Mesendoderm (in vitro differentiated cells): ENCODE measurements at regions not wholly inside any gene's neighbourhood (a gene's known extent, or its start where the extent isn't known, plus 50 kb on each side); places are given as distances from the start of the nearest gene placed in this dataset.

Experiments
- DNase-seq: peaks from one replicate; pipeline ENCODE4 v3.0.0; 2013
- H2AK5ac ChIP-seq: 2 replicates; pipeline ENCODE4 v1.6.1; 2013; ENCODE audit warnings: low read length, inconsistent platforms
- H2BK120ac ChIP-seq: 2 replicates; pipeline ENCODE4 v1.6.1; 2013; ENCODE audit warnings: low read depth, mild to moderate bottlenecking, low read length, moderate library complexity, mixed read lengths
- H2BK15ac ChIP-seq: replicated peaks from 2 replicates; pipeline ENCODE4 v1.6.1; 2013; ENCODE audit warnings: low read depth, mild to moderate bottlenecking, moderate library complexity
- H2BK5ac ChIP-seq: 2 replicates; pipeline ENCODE4 v1.6.1; 2013; ENCODE audit warnings: low read length, inconsistent platforms
- H3K18ac ChIP-seq: 2 replicates; pipeline ENCODE4 v1.6.1; 2013; ENCODE audit warnings: mild to moderate bottlenecking, low read length, mixed read lengths
- H3K23ac ChIP-seq: one replicate; pipeline ENCODE4 v1.6.1; 2013; ENCODE audit warnings: low read length
- H3K27ac ChIP-seq: 2 replicates; pipeline ENCODE4 v1.5.1; 2013; ENCODE audit warnings: low read depth, mild to moderate bottlenecking, inconsistent platforms, low read length, moderate library complexity
- H3K27me3 ChIP-seq: 2 replicates; pipeline ENCODE4 v1.6.1; 2013; ENCODE audit warnings: low read length, control low read depth, mild to moderate bottlenecking, inconsistent platforms; ENCODE audit not compliant: insufficient read depth, poor library complexity
- H3K36me3 ChIP-seq: 2 replicates; pipeline ENCODE4 v1.6.1; 2013; ENCODE audit warnings: low read length, inconsistent platforms; ENCODE audit not compliant: control insufficient read depth, insufficient read depth
- H3K4ac ChIP-seq: one replicate; pipeline ENCODE4 v1.6.1; 2013; ENCODE audit warnings: low read depth, mild to moderate bottlenecking, low read length, moderate library complexity
- H3K4me1 ChIP-seq: 2 replicates; pipeline ENCODE4 v1.6.1; 2013; ENCODE audit warnings: low read depth, low read length, inconsistent platforms; ENCODE audit not compliant: control insufficient read depth
- H3K4me2 ChIP-seq: 2 replicates; pipeline ENCODE4 v1.6.1; 2013; ENCODE audit warnings: low read length
- H3K4me3 ChIP-seq: 2 replicates; pipeline ENCODE4 v1.5.1; 2013; ENCODE audit warnings: mild to moderate bottlenecking, low read length
- H3K56ac ChIP-seq: one replicate; pipeline ENCODE4 v1.6.1; 2013; ENCODE audit warnings: low read length
- H3K79me1 ChIP-seq: 2 replicates; pipeline ENCODE4 v1.6.1; 2013; ENCODE audit warnings: low read length, inconsistent platforms
- H3K79me2 ChIP-seq: 2 replicates; pipeline ENCODE4 v1.6.1; 2013; ENCODE audit warnings: mild to moderate bottlenecking, low read length; ENCODE audit not compliant: control insufficient read depth, insufficient read depth
- H3K9ac ChIP-seq: 2 replicates; pipeline ENCODE4 v1.6.1; 2013; ENCODE audit warnings: low read length, inconsistent platforms
- H4K5ac ChIP-seq: one replicate; pipeline ENCODE4 v1.6.1; 2013; ENCODE audit warnings: low read length
- H4K8ac ChIP-seq: one replicate; pipeline ENCODE4 v1.6.1; 2013; ENCODE audit warnings: low read depth, mild to moderate bottlenecking, control low read depth, low read length, moderate library complexity
- WGBS: extraction: QIAGEN DNeasy Blood & Tissue Kit; methylation state at CpG from one replicate; pipeline ENCODE4 v1.1.7; 2013; ENCODE audit warnings: low lambda C conversion rate, missing lambda C conversion rate; ENCODE audit not compliant: insufficient coverage; ENCODE audit errors: extremely low coverage; 5-methylcytosine and 5-hydroxymethylcytosine counted together

GRCh38 chr20:39676241-39676640 lies 714.1 kb downstream of the DHX35 start:
- Histone ChIP-seq H3K27me3 (no peaks in the 10 kb centered on the region), H3K4me3 (no peak overlapping the region), H3K23ac (no peak overlapping the region), H2BK120ac (no peak overlapping the region), H3K56ac (no peak overlapping the region), H2AK5ac (no peak overlapping the region), H3K79me1 (no peaks in the 10 kb centered on the region), H3K79me2 (no peaks in the 10 kb centered on the region), H2BK5ac (no peak overlapping the region), H4K5ac (no peak overlapping the region), H3K4me2 (no peak overlapping the region), H3K36me3 (no peaks in the 10 kb centered on the region), H3K9ac (no peak overlapping the region), H3K18ac (no peak overlapping the region), H2BK15ac (no peak overlapping the region), H3K4me1 (no peaks in the 10 kb centered on the region), H4K8ac (no peak overlapping the region), H3K4ac (no peak overlapping the region), H3K27ac (no peak overlapping the region)
- WGBS = no CpG with 5 or more reads among the region's 6 CpGs
- DNase-seq = no peak

DNA sequence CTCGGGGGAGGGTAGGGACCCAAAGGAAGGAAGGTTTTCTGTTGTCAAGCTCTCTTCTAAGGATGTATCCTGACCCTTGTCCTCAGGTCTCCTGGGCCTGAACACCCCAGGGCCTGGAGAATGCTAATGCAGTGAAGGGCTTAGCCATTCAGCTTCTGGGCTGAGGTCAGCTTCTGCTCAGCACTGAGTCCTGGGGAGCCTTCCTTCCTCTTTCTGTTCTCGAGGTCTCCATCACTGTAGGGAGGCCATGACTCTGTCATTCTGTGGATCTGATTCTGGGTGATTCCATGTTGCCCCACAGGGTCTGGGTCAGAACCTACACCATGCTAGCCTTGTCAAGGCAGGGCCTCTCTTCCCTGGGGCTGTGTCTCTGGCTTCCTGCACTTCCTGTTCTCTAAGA lies 712.7 kb downstream of the DHX35 start:
- no peak for DNase-seq
- no peaks in the 10 kb centered on the region for H3K79me2 ChIP-seq
- H3K9ac ChIP-seq = no peak overlapping the region
- H3K79me1 ChIP-seq = no peaks in the 10 kb centered on the region
- H2BK15ac ChIP-seq = no peak overlapping the region
- no peak overlapping the region for H3K23ac ChIP-seq
- H3K4me3 ChIP-seq = no peak overlapping the region
- H3K4me2 ChIP-seq = no peak overlapping the region
- WGBS = no CpG with 5 or more reads among the region's 2 CpGs
- H4K8ac ChIP-seq = no peak overlapping the region
- no peaks in the 10 kb centered on the region for H3K36me3 ChIP-seq
- H3K4ac ChIP-seq = no peak overlapping the region
- no peak overlapping the region for H3K27ac ChIP-seq
- H4K5ac ChIP-seq = no peak overlapping the region
- H3K4me1 ChIP-seq = no peaks in the 10 kb centered on the region
- no peak overlapping the region for H2AK5ac ChIP-seq
- no peak overlapping the region for H3K56ac ChIP-seq
- H2BK5ac ChIP-seq = no peak overlapping the region
- no peaks in the 10 kb centered on the region for H3K27me3 ChIP-seq
- no peak overlapping the region for H2BK120ac ChIP-seq
- no peak overlapping the region for H3K18ac ChIP-seq

- Histone ChIP-seq H3K36me3 (no peaks in the 10 kb centered on the region), H3K23ac (no peak overlapping the region), H3K79me1 (no peaks in the 10 kb centered on the region), H2BK5ac (no peak overlapping the region), H3K4me2 (no peak overlapping the region), H3K18ac (no peak overlapping the region), H4K8ac (no peak overlapping the region), H2BK15ac (no peak overlapping the region), H3K4me3 (no peak overlapping the region), H3K4ac (no peak overlapping the region), H2BK120ac (no peak overlapping the region), H3K9ac (no peak overlapping the region), H3K4me1 (no peaks in the 10 kb centered on the region), H3K56ac (no peak overlapping the region), H3K27ac (no peak overlapping the region), H4K5ac (no peak overlapping the region), H3K27me3 (no peaks in the 10 kb centered on the region), H2AK5ac (no peak overlapping the region), H3K79me2 (no peaks in the 10 kb centered on the region)
- no peak for DNase-seq
- no CpG with 5 or more reads among the region's 2 CpGs for WGBS
Observed at GRCh38 chr20:39670988-39671387, 708.8 kb downstream of the DHX35 start.

DNA sequence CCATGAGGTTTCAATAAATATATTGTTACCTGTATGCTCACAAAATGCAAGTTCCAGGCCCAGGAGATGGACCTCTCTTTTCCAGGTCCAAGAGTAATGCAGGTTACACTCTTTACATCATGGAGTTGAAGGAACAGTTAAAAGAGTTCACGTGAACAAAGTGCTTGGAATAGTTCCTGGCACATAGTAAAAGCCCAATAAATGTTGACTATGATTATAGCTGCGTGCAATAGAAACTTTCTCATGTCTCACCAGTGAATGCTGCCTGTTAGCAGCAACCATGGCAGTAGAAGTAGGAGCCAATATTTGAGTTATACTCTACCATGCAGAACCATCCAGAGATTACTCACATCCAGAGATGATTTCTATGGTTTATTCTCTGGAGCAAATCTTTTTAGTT lies 707.5 kb downstream of the DHX35 start:
- H2BK120ac ChIP-seq = no peak overlapping the region
- no peaks in the 10 kb centered on the region for H3K27me3 ChIP-seq
- no peak overlapping the region for H3K4me2 ChIP-seq
- no peaks in the 10 kb centered on the region for H3K4me1 ChIP-seq
- no CpG with 5 or more reads among the region's 2 CpGs for WGBS
- no peaks in the 10 kb centered on the region for H3K79me1 ChIP-seq
- H2BK15ac ChIP-seq = no peak overlapping the region
- no peak overlapping the region for H3K4me3 ChIP-seq
- H3K23ac ChIP-seq = no peak overlapping the region
- H3K27ac ChIP-seq = no peak overlapping the region
- H2BK5ac ChIP-seq = no peak overlapping the region
- no peaks in the 10 kb centered on the region for H3K36me3 ChIP-seq
- no peak overlapping the region for H3K4ac ChIP-seq
- no peak overlapping the region for H3K9ac ChIP-seq
- no peak for DNase-seq
- H3K18ac ChIP-seq = no peak overlapping the region
- no peak overlapping the region for H3K56ac ChIP-seq
- H4K5ac ChIP-seq = no peak overlapping the region
- no peaks in the 10 kb centered on the region for H3K79me2 ChIP-seq
- H2AK5ac ChIP-seq = no peak overlapping the region
- no peak overlapping the region for H4K8ac ChIP-seq

DNA sequence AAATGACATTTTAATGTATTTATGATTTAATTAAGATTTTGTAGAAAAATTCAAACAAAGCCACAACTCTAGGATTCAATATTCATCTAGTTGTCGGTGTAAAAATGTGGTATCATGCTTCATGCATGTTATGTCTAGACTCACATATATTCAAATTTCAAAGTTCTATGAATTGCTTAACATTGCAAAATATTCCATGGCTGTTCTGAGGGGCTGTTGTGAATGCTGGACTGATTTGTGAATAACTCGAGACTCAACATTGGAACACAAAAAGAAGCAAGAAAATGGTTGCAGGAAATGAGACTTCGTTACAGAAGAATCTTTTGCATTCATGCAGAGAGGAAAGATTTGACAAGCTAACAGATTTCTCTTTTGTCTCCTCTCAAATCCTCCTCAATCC lies 705.9 kb downstream of the DHX35 start:
- H3K4me3 ChIP-seq = no peak overlapping the region
- no peak overlapping the region for H3K18ac ChIP-seq
- H4K5ac ChIP-seq = no peak overlapping the region
- no peak overlapping the region for H2BK120ac ChIP-seq
- no peak overlapping the region for H3K9ac ChIP-seq
- H3K27me3 ChIP-seq = no peaks in the 10 kb centered on the region
- no CpG with 5 or more reads among the region's 3 CpGs for WGBS
- H3K4me2 ChIP-seq = no peak overlapping the region
- no peak overlapping the region for H2AK5ac ChIP-seq
- H3K4ac ChIP-seq = no peak overlapping the region
- no peaks in the 10 kb centered on the region for H3K79me2 ChIP-seq
- no peak overlapping the region for H3K56ac ChIP-seq
- no peaks in the 10 kb centered on the region for H3K4me1 ChIP-seq
- no peak overlapping the region for H2BK15ac ChIP-seq
- no peaks in the 10 kb centered on the region for H3K36me3 ChIP-seq
- H3K27ac ChIP-seq = no peak overlapping the region
- no peak overlapping the region for H3K23ac ChIP-seq
- H4K8ac ChIP-seq = no peak overlapping the region
- DNase-seq = no peak
- H2BK5ac ChIP-seq = no peak overlapping the region
- H3K79me1 ChIP-seq = no peaks in the 10 kb centered on the region

- no CpG with 5 or more reads among the region's 1 CpG for WGBS
- Histone ChIP-seq H2BK120ac (no peak overlapping the region), H3K4me3 (no peak overlapping the region), H3K4me2 (no peak overlapping the region), H3K27me3 (no peaks in the 10 kb centered on the region), H3K9ac (no peak overlapping the region), H2BK5ac (no peak overlapping the region), H3K18ac (no peak overlapping the region), H3K36me3 (no peaks in the 10 kb centered on the region), H4K5ac (no peak overlapping the region), H3K79me1 (no peaks in the 10 kb centered on the region), H2AK5ac (no peak overlapping the region), H4K8ac (no peak overlapping the region), H3K56ac (no peak overlapping the region), H3K4me1 (no peaks in the 10 kb centered on the region), H3K4ac (no peak overlapping the region), H2BK15ac (no peak overlapping the region), H3K23ac (no peak overlapping the region), H3K79me2 (no peaks in the 10 kb centered on the region), H3K27ac (no peak overlapping the region)
- no peak for DNase-seq
Observed at GRCh38 chr20:39661833-39662232, 699.7 kb downstream of the DHX35 start.
